ENCODE measurements at regions not wholly inside any gene's neighbourhood (a gene's known extent, or its start where the extent isn't known, plus 50 kb on each side); places are given as distances from the start of the nearest gene placed in this dataset.

GRCh38 chr7:114787556-114787955 is 134.3 kb upstream of the MDFIC start:
- CTCF ChIA-PET = no interaction called here
- no peak for DNase-seq (ENCODE audit: low spot score)
- no peak for TF ChIP-seq CTCF (conservative IDR thresholded peaks at IDR 0.05; ENCODE audit: low read depth)
- POLR2A ChIA-PET (ENCODE audit: low non-redundant PET) = no interaction called here
- H3K27ac ChIP-seq = no peak overlapping the region

GRCh38 chr7:114788706-114789105 is 133.2 kb upstream of the MDFIC start:
- ChIA-PET POLR2A (ENCODE audit: low non-redundant PET) (no interaction called here), CTCF (no interaction called here)
- TF ChIP-seq CTCF (conservative IDR thresholded peaks at IDR 0.05; ENCODE audit: low read depth) = no peak
- no peak for DNase-seq (ENCODE audit: low spot score)
- H3K27ac ChIP-seq = no peak overlapping the region

- CTCF ChIA-PET = no interaction called here
Measured at GRCh38 chr7:114789161-114789560, 132.7 kb upstream of the MDFIC start.

GRCh38 chr7:114789871-114790311 is 132.0 kb upstream of the MDFIC start:
- ChIA-PET CTCF (no interaction called here), POLR2A (ENCODE audit: low non-redundant PET) (no interaction called here)
- peak overlapping the region; percentile 46; the same call in 1 of the 2 replicates for H3K27ac ChIP-seq
- TF ChIP-seq CTCF (conservative IDR thresholded peaks at IDR 0.05; ENCODE audit: low read depth) = no peak
- DNase-seq (ENCODE audit: low spot score) = peak; percentile 77

More at GRCh38 chr7:114789161-114789560, 132.7 kb upstream of the MDFIC start:
- DNase-seq (ENCODE audit: low spot score) = no peak
- TF ChIP-seq CTCF (conservative IDR thresholded peaks at IDR 0.05; ENCODE audit: low read depth) = no peak
- no peak overlapping the region for H3K27ac ChIP-seq
- POLR2A ChIA-PET (ENCODE audit: low non-redundant PET) = no interaction called here

GRCh38 chr7:114790521-114790920 is 131.4 kb upstream of the MDFIC start:
- POLR2A ChIA-PET (ENCODE audit: low non-redundant PET) = no interaction called here
- TF ChIP-seq CTCF (conservative IDR thresholded peaks at IDR 0.05; ENCODE audit: low read depth) = no peak
- CTCF ChIA-PET = no interaction called here
- H3K27ac ChIP-seq = no peak overlapping the region
- no peak for DNase-seq (ENCODE audit: low spot score)

GRCh38 chr7:114791771-114792170 is 130.1 kb upstream of the MDFIC start:
- no peak overlapping the region for H3K27ac ChIP-seq
- POLR2A ChIA-PET (ENCODE audit: low non-redundant PET) = no interaction called here
- TF ChIP-seq CTCF (conservative IDR thresholded peaks at IDR 0.05; ENCODE audit: low read depth) = no peak
- CTCF ChIA-PET = no interaction called here
- DNase-seq (ENCODE audit: low spot score) = no peak

Data from RWPE1 (cell line).